ENCODE measurements at regions not wholly inside any gene's neighbourhood (a gene's known extent, or its start where the extent isn't known, plus 50 kb on each side); places are given as distances from the start of the nearest gene placed in this dataset.

DNA sequence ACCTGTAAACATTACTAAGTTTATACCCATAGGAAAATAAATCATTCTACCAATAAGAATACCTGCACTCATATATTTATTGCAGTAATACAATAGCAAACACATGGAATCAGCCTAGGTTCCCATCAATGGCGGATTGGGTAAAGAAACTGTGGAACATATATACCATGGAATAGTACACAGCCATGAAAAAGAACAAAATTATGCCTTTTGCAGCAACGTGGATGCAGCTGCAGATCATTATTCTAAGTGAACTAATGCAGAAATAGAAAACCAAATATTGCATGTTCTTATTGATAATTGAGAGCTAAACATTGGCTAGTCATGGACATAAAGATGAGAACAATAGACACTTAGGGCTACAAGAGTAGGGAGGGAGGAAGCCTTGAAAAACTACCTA, 667.4 kb upstream of the WWC1 start:
- Mint-ChIP-seq H3K36me3 (ENCODE audit: low read depth) (no peaks in the 10 kb centered on the region), H3K4me1 (ENCODE audit: low read depth) (no peaks in the 10 kb centered on the region), H3K9me3 (ENCODE audit: low read depth) (peaks cover 5% of the 10 kb centered on the region), H3K4me3 (ENCODE audit: unreplicated experiment) (no peak overlapping the region), H3K27me3 (ENCODE audit: low read depth) (peaks cover 32% of the 10 kb centered on the region), H3K27ac (ENCODE audit: unreplicated experiment) (no peak overlapping the region)
- no peak for DNase-seq (ENCODE audit: low spot score)
- TF ChIP-seq, protein P1, sequence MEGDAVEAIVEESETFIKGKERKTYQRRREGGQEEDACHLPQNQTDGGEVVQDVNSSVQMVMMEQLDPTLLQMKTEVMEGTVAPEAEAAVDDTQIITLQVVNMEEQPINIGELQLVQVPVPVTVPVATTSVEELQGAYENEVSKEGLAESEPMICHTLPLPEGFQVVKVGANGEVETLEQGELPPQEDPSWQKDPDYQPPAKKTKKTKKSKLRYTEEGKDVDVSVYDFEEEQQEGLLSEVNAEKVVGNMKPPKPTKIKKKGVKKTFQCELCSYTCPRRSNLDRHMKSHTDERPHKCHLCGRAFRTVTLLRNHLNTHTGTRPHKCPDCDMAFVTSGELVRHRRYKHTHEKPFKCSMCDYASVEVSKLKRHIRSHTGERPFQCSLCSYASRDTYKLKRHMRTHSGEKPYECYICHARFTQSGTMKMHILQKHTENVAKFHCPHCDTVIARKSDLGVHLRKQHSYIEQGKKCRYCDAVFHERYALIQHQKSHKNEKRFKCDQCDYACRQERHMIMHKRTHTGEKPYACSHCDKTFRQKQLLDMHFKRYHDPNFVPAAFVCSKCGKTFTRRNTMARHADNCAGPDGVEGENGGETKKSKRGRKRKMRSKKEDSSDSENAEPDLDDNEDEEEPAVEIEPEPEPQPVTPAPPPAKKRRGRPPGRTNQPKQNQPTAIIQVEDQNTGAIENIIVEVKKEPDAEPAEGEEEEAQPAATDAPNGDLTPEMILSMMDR (IDR thresholded peaks at IDR 0.05): no peak

GRCh38 chr5:167626341-167627123, 664.9 kb upstream of the WWC1 start:
- no peak overlapping the region for H3K27ac Mint-ChIP-seq (ENCODE audit: unreplicated experiment)
- H3K4me1 Mint-ChIP-seq (ENCODE audit: low read depth): no peaks in the 10 kb centered on the region
- H3K36me3 Mint-ChIP-seq (ENCODE audit: low read depth): no peaks in the 10 kb centered on the region
- peaks cover 5% of the 10 kb centered on the region for H3K9me3 Mint-ChIP-seq (ENCODE audit: low read depth)
- DNase-seq (ENCODE audit: low spot score): no peak
- TF ChIP-seq, protein P1 (IDR thresholded peaks at IDR 0.05): no peak
- peaks cover 13% of the 10 kb centered on the region for H3K27me3 Mint-ChIP-seq (ENCODE audit: low read depth)
- no peak overlapping the region for H3K4me3 Mint-ChIP-seq (ENCODE audit: unreplicated experiment)

GRCh38 chr5:167629634-167630033, 661.8 kb upstream of the WWC1 start:
- Mint-ChIP-seq H3K27me3 (ENCODE audit: low read depth) (peaks cover 7% of the 10 kb centered on the region), H3K4me3 (ENCODE audit: unreplicated experiment) (no peak overlapping the region), H3K4me1 (ENCODE audit: low read depth) (peaks cover 12% of the 10 kb centered on the region), H3K9me3 (ENCODE audit: low read depth) (peaks cover 5% of the 10 kb centered on the region), H3K27ac (ENCODE audit: unreplicated experiment) (no peak overlapping the region), H3K36me3 (ENCODE audit: low read depth) (no peaks in the 10 kb centered on the region)
- TF ChIP-seq, protein P1 (IDR thresholded peaks at IDR 0.05): no peak
- no peak for DNase-seq (ENCODE audit: low spot score)

GRCh38 chr5:167631191-167631590, 660.3 kb upstream of the WWC1 start:
- no peak for DNase-seq (ENCODE audit: low spot score)
- Mint-ChIP-seq H3K36me3 (ENCODE audit: low read depth) (no peaks in the 10 kb centered on the region), H3K9me3 (ENCODE audit: low read depth) (no peaks in the 10 kb centered on the region), H3K27me3 (ENCODE audit: low read depth) (peaks cover 7% of the 10 kb centered on the region), H3K27ac (ENCODE audit: unreplicated experiment) (no peak overlapping the region), H3K4me1 (ENCODE audit: low read depth) (peaks cover 13% of the 10 kb centered on the region), H3K4me3 (ENCODE audit: unreplicated experiment) (no peak overlapping the region)
- TF ChIP-seq, protein P1 (IDR thresholded peaks at IDR 0.05): no peak

DNA sequence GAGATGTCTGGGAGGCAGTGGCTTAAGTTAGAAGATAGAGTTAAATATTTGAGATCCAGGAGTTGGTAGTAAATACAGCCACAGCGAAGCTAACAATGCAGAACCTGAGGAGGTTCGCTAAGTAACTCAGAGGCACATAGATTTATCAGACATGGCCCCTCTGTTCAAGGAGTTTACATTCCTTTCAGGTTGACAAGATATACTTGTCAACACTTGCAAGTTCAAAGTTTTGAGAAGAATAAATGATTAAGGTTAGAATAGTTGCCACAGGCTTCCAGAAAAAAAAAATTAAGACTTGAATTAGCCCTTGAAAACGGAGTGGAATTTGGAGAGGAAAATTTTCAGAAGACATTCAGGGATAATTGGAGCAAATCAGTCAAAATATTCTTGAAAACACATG, 658.3 kb upstream of the WWC1 start:
- DNase-seq (ENCODE audit: low spot score): no peak
- H3K9me3 Mint-ChIP-seq (ENCODE audit: low read depth): no peaks in the 10 kb centered on the region
- H3K27ac Mint-ChIP-seq (ENCODE audit: unreplicated experiment): no peak overlapping the region
- peaks cover 2% of the 10 kb centered on the region for H3K27me3 Mint-ChIP-seq (ENCODE audit: low read depth)
- H3K36me3 Mint-ChIP-seq (ENCODE audit: low read depth): no peaks in the 10 kb centered on the region
- peaks cover 13% of the 10 kb centered on the region for H3K4me1 Mint-ChIP-seq (ENCODE audit: low read depth)
- H3K4me3 Mint-ChIP-seq (ENCODE audit: unreplicated experiment): no peak overlapping the region
- TF ChIP-seq, protein P1 (IDR thresholded peaks at IDR 0.05): no peak
